Neuronal stem cell (in vitro differentiated cells): ENCODE measurements at regions not wholly inside any gene's neighbourhood (a gene's known extent, or its start where the extent isn't known, plus 50 kb on each side); places are given as distances from the start of the nearest gene placed in this dataset.

ENCODE experiments used
- DNase-seq: peaks from one replicate; pipeline ENCODE4 v3.0.0-alpha.2; 2013; ENCODE audit warnings: low spot score
- H2AFZ ChIP-seq: one replicate; pipeline ENCODE4 v1.6.1; 2013; ENCODE audit warnings: mild to moderate bottlenecking, low read length, inconsistent platforms
- H2AK5ac ChIP-seq: 2 replicates; pipeline ENCODE4 v1.6.1; 2013; ENCODE audit warnings: low read depth, mild to moderate bottlenecking, inconsistent platforms, low read length, moderate library complexity, mixed read lengths
- H2BK120ac ChIP-seq: 2 replicates; pipeline ENCODE4 v1.6.1; 2013; ENCODE audit warnings: low read depth, mild to moderate bottlenecking, inconsistent platforms, low read length, moderate library complexity, mixed read lengths
- H2BK12ac ChIP-seq: one replicate; pipeline ENCODE4 v1.6.1; 2013; ENCODE audit warnings: low read length, inconsistent platforms
- H2BK15ac ChIP-seq: 2 replicates; pipeline ENCODE4 v1.6.1; 2013; ENCODE audit warnings: mild to moderate bottlenecking, low read length, inconsistent platforms, mixed read lengths
- H2BK5ac ChIP-seq: one replicate; pipeline ENCODE4 v1.6.1; 2013; ENCODE audit warnings: inconsistent platforms, mild to moderate bottlenecking, low read length, moderate library complexity
- H3K14ac ChIP-seq: one replicate; pipeline ENCODE4 v1.6.1; 2013; ENCODE audit warnings: low read length, inconsistent platforms
- H3K18ac ChIP-seq: 2 replicates; pipeline ENCODE4 v1.6.1; 2013; ENCODE audit warnings: low read length, inconsistent platforms
- H3K23ac ChIP-seq: 2 replicates; pipeline ENCODE4 v1.6.1; 2013; ENCODE audit warnings: low read depth, mild to moderate bottlenecking, mixed read lengths, low read length, inconsistent platforms; ENCODE audit not compliant: poor library complexity
- H3K27ac ChIP-seq: replicated peaks from 3 replicates; pipeline ENCODE4 v1.5.1; 2013; ENCODE audit warnings: low read length, inconsistent platforms
- H3K27me3 ChIP-seq, 3 experiments: 2 replicates each; pipeline ENCODE4 v1.6.1; 2013; ENCODE audit warnings: low read length in 3 of 3, mild to moderate bottlenecking in 2 of 3, inconsistent platforms in 1 of 3, low read depth in 1 of 3, mixed read lengths in 1 of 3, moderate library complexity in 1 of 3; ENCODE audit not compliant: control insufficient read depth in 3 of 3, insufficient read depth in 3 of 3
- H3K36me3 ChIP-seq, 2 donors: replicated peaks in 1 of 2; 2 replicates each; pipeline ENCODE4 v1.6.1; 2013; ENCODE audit warnings: low read length in 2 of 2; ENCODE audit not compliant: control insufficient read depth in 2 of 2, insufficient read depth in 2 of 2
- H3K4ac ChIP-seq: 2 replicates; pipeline ENCODE4 v1.6.1; 2013; ENCODE audit warnings: inconsistent platforms, mild to moderate bottlenecking, low read length, moderate library complexity
- H3K4me1 ChIP-seq, 2 donors: 1 replicate in 1 of 2; 2 replicates in 1 of 2; pipeline ENCODE4 v1.6.1; 2013; ENCODE audit warnings: low read length in 2 of 2, low read depth in 1 of 2; ENCODE audit not compliant: control insufficient read depth in 2 of 2, insufficient read depth in 1 of 2
- H3K4me2 ChIP-seq: one replicate; pipeline ENCODE4 v1.6.1; 2013; ENCODE audit warnings: mild to moderate bottlenecking, low read length, inconsistent platforms; ENCODE audit not compliant: insufficient read depth, poor library complexity, severe bottlenecking
- H3K4me3 ChIP-seq, 2 donors: 2 replicates each; pipeline ENCODE4 v1.5.1; 2013; ENCODE audit warnings: low read length in 2 of 2, mild to moderate bottlenecking in 2 of 2, inconsistent platforms in 1 of 2, moderate library complexity in 1 of 2
- H3K79me1 ChIP-seq: one replicate; pipeline ENCODE4 v1.6.1; 2013; ENCODE audit warnings: low read depth, mild to moderate bottlenecking, inconsistent platforms, low read length, moderate library complexity
- H3K9ac ChIP-seq: one replicate; pipeline ENCODE4 v1.6.1; 2013; ENCODE audit warnings: mild to moderate bottlenecking, low read depth, low read length, inconsistent platforms; ENCODE audit not compliant: poor library complexity
- H3K9me3 ChIP-seq, 2 donors: replicated peaks in 1 of 2; 2 replicates each; pipeline versions ENCODE3 to v1.6.1; 2013; ENCODE audit warnings: low read length in 2 of 2, mild to moderate bottlenecking in 2 of 2, inconsistent platforms in 1 of 2, low read depth in 1 of 2, mixed read lengths in 1 of 2, moderate library complexity in 1 of 2; ENCODE audit not compliant: control insufficient read depth in 2 of 2, insufficient read depth in 1 of 2
- H4K8ac ChIP-seq: one replicate; pipeline ENCODE4 v1.6.1; 2013; ENCODE audit warnings: low read depth, mild to moderate bottlenecking, inconsistent platforms, low read length, moderate library complexity
- H4K91ac ChIP-seq: one replicate; pipeline ENCODE4 v1.6.1; 2013; ENCODE audit warnings: low read length, low read depth, mild to moderate bottlenecking, inconsistent platforms; ENCODE audit not compliant: poor library complexity
- WGBS, 2 donors: extraction: QIAGEN DNeasy Blood & Tissue Kit; methylation state at CpG; one replicate each; pipeline ENCODE4 v1.1.7; 2013; ENCODE audit warnings: missing lambda C conversion rate in 2 of 2, mixed read lengths in 1 of 2; ENCODE audit not compliant: insufficient read length in 2 of 2, insufficient replicate concordance in 1 of 2; ENCODE audit errors: extremely low coverage in 2 of 2; 5-methylcytosine and 5-hydroxymethylcytosine counted together

DNA sequence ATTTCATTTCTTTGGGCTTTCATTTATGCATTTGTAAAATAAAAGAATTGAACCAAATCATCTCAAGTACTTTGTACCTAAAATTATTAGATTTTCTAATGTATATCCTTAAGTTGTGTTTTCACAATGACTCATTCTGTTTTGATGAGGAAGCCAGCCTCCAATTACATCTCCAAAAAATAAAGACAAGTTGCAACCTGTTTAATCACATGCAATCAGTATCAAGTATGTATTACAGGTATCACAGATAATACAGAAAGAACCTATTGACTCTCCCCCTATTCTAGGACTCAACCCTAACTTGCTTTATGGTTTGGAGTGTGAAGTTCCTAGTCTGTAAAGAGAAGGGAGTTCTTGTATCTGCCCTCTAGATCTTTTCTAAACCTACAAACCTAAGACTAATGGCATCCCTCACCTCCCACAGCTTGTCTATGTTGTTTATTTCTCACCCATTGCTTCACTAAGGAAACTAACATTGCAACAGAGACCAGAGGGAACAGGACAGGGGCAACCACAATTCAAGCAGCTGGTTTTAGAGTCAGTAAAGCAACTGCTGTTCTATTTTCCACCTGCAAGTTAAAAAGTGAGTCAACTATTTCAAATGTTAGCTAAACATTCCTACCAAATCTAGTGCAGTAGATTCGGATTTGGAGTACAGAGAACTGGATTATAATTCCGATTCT lies 141.1 kb upstream of the ETAA1 start:
- no CpG with 5 or more reads among the region's 2 CpGs for WGBS, 2 donors
- H2AK5ac ChIP-seq, result no peak overlapping the region
- no peak overlapping the region for H4K91ac ChIP-seq
- no peak overlapping the region for H3K14ac ChIP-seq
- no peak overlapping the region for H3K4me2 ChIP-seq
- no peaks in the 10 kb centered on the region for H3K9me3 ChIP-seq
- no peaks in the 10 kb centered on the region for H3K79me1 ChIP-seq
- no peak overlapping the region for H2BK120ac ChIP-seq
- no peak overlapping the region for H2BK5ac ChIP-seq
- H2BK15ac ChIP-seq, result no peak overlapping the region
- H3K4me3 ChIP-seq, result no peak overlapping the region
- no peak overlapping the region for H4K8ac ChIP-seq
- H3K27ac ChIP-seq, result no peak overlapping the region
- no peaks in the 10 kb centered on the region for H3K4me1 ChIP-seq
- H2BK12ac ChIP-seq, result no peak overlapping the region
- no peaks in the 10 kb centered on the region for H3K36me3 ChIP-seq
- no peak overlapping the region for H3K4ac ChIP-seq
- H3K9ac ChIP-seq, result no peak overlapping the region
- no peak overlapping the region for H3K23ac ChIP-seq
- no peak overlapping the region for H3K18ac ChIP-seq
- no peaks in the 10 kb centered on the region for H3K27me3 ChIP-seq
- no peak for DNase-seq
- H2AFZ ChIP-seq, result no peak overlapping the region

- no peaks in the 10 kb centered on the region for H3K9me3 ChIP-seq
- no peak overlapping the region for H2AK5ac ChIP-seq
- H3K27me3 ChIP-seq, result no peaks in the 10 kb centered on the region
- no peak overlapping the region for H3K4ac ChIP-seq
- no peak for DNase-seq
- no peak overlapping the region for H2AFZ ChIP-seq
- no peak overlapping the region for H3K18ac ChIP-seq
- H3K4me2 ChIP-seq, result no peak overlapping the region
- H4K91ac ChIP-seq, result no peak overlapping the region
- H2BK12ac ChIP-seq, result no peak overlapping the region
- no CpG with 5 or more reads among the region's 3 CpGs for WGBS, 2 donors
- H3K27ac ChIP-seq, result no peak overlapping the region
- H3K36me3 ChIP-seq, result no peaks in the 10 kb centered on the region
- no peak overlapping the region for H3K23ac ChIP-seq
- H2BK15ac ChIP-seq, result no peak overlapping the region
- H2BK5ac ChIP-seq, result no peak overlapping the region
- no peak overlapping the region for H4K8ac ChIP-seq
- H3K4me3 ChIP-seq, result no peak overlapping the region
- H3K79me1 ChIP-seq, result no peaks in the 10 kb centered on the region
- no peak overlapping the region for H3K9ac ChIP-seq
- H2BK120ac ChIP-seq, result no peak overlapping the region
- H3K4me1 ChIP-seq, result no peaks in the 10 kb centered on the region
- no peak overlapping the region for H3K14ac ChIP-seq
Measured at GRCh38 chr2:67256892-67257291, 140.2 kb upstream of the ETAA1 start.

GRCh38 chr2:67258122-67258521 lies 139.0 kb upstream of the ETAA1 start:
- no peaks in the 10 kb centered on the region for H3K27me3 ChIP-seq
- H2AFZ ChIP-seq, result no peak overlapping the region
- H3K4me2 ChIP-seq, result no peak overlapping the region
- H4K91ac ChIP-seq, result no peak overlapping the region
- no peak overlapping the region for H3K4me3 ChIP-seq
- WGBS, 2 donors, result no CpG with 5 or more reads among the region's 4 CpGs
- no peak overlapping the region for H2BK120ac ChIP-seq
- DNase-seq, result no peak
- H3K36me3 ChIP-seq, result no peaks in the 10 kb centered on the region
- H2BK15ac ChIP-seq, result no peak overlapping the region
- no peak overlapping the region for H3K18ac ChIP-seq
- no peaks in the 10 kb centered on the region for H3K79me1 ChIP-seq
- no peaks in the 10 kb centered on the region for H3K9me3 ChIP-seq
- H3K4ac ChIP-seq, result no peak overlapping the region
- H3K23ac ChIP-seq, result no peak overlapping the region
- H3K27ac ChIP-seq, result no peak overlapping the region
- H2BK12ac ChIP-seq, result no peak overlapping the region
- H3K14ac ChIP-seq, result no peak overlapping the region
- no peak overlapping the region for H3K9ac ChIP-seq
- H2BK5ac ChIP-seq, result no peak overlapping the region
- no peaks in the 10 kb centered on the region for H3K4me1 ChIP-seq
- H4K8ac ChIP-seq, result no peak overlapping the region
- no peak overlapping the region for H2AK5ac ChIP-seq

DNA sequence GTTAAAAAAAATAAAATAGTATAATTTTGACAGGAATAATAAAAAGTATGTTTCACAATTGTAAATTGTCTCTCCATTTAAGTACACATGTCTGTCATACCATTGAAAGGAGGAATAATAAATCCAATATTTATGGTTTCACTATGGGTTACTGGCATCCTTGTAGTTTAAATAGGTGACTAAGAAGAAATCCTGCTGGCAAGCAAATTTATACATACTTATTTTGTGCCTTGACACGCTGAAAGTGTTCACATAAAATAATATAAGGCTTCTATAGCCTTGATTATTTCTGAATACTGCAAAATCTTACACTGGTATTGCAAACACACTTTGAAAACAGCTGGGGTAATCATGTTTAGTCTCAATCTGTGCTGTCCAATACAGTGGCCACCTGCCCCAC lies 138.3 kb upstream of the ETAA1 start:
- Histone ChIP-seq H3K4ac (no peak overlapping the region), H3K79me1 (no peaks in the 10 kb centered on the region), H3K4me2 (no peak overlapping the region), H3K27ac (no peak overlapping the region), H3K36me3 (no peaks in the 10 kb centered on the region), H3K9me3 (no peaks in the 10 kb centered on the region), H3K18ac (no peak overlapping the region), H3K14ac (no peak overlapping the region), H3K27me3 (no peaks in the 10 kb centered on the region), H3K23ac (no peak overlapping the region), H2AK5ac (no peak overlapping the region), H4K8ac (no peak overlapping the region), H2AFZ (no peak overlapping the region), H2BK12ac (no peak overlapping the region), H2BK120ac (no peak overlapping the region), H3K4me1 (no peaks in the 10 kb centered on the region), H4K91ac (no peak overlapping the region), H2BK15ac (no peak overlapping the region), H3K4me3 (no peak overlapping the region), H2BK5ac (no peak overlapping the region), H3K9ac (no peak overlapping the region)
- no CpG with 5 or more reads among the region's 1 CpG for WGBS, 2 donors
- DNase-seq, result no peak
